SK-N-SH treated with all-trans-retinoic acid at 6 μM for 48 hours (cell line): ENCODE measurements at regions not wholly inside any gene's neighbourhood (a gene's known extent, or its start where the extent isn't known, plus 50 kb on each side); places are given as distances from the start of the nearest gene placed in this dataset.
A peak's percentile ranks its signal among the peaks of the same experiment; 100 is the strongest.

Source experiments
- ATAC-seq: fragments of 200-7000 bp; cut with Tn5 transposase; 3 replicates; pipeline ENCODE4 v1.9.1; 2020; ENCODE audit warnings: mild to moderate bottlenecking, moderate library complexity
- ARNTL ChIP-seq: fragments of 450-650 bp; formaldehyde crosslinking; IDR thresholded peaks from 2 replicates; pipeline ENCODE4 v1.5.0; 2020; ENCODE audit warnings: low read depth, mild to moderate bottlenecking, moderate library complexity, borderline replicate concordance
- BACH2 ChIP-seq: fragments of 250-450 bp; sonication (Bioruptor Pico); IDR thresholded peaks from 2 replicates; pipeline ENCODE4 v1.9.0; 2021; ENCODE audit warnings: mild to moderate bottlenecking, borderline replicate concordance
- CREB5 ChIP-seq: fragments of 250-450 bp; sonication (Bioruptor Pico); IDR thresholded peaks from 2 replicates; pipeline ENCODE4 v1.5.1; 2020; ENCODE audit warnings: low read depth, mild to moderate bottlenecking, moderate library complexity
- CSDC2 ChIP-seq: fragments of 250-450 bp; sonication (Bioruptor Pico); IDR thresholded peaks from 2 replicates; pipeline ENCODE4 v1.5.0; 2020; ENCODE audit warnings: mild to moderate bottlenecking, moderate library complexity
- ESRRG ChIP-seq: fragments of 250-450 bp; sonication (Bioruptor Pico); IDR thresholded peaks from 2 replicates; pipeline ENCODE4 v1.6.1; 2021; ENCODE audit warnings: mild to moderate bottlenecking
- GLIS3 ChIP-seq: fragments of 250-450 bp; sonication (Bioruptor Pico); IDR thresholded peaks from 2 replicates; pipeline ENCODE4 v1.5.0; 2020; ENCODE audit warnings: mild to moderate bottlenecking, moderate library complexity
- ISL1 ChIP-seq: fragments of 250-450 bp; sonication (Bioruptor Pico); IDR thresholded peaks from 2 replicates; pipeline ENCODE4 v2.1.2; 2022; ENCODE audit warnings: mild to moderate bottlenecking, moderate library complexity
- OSR1 ChIP-seq: fragments of 250-450 bp; sonication (Bioruptor Pico); IDR thresholded peaks from 2 replicates; pipeline ENCODE4 v1.8.0; 2022; ENCODE audit warnings: moderate library complexity, mild to moderate bottlenecking, inconsistent platforms
- PATZ1 ChIP-seq: fragments of 250-450 bp; sonication (Bioruptor Pico); IDR thresholded peaks from 2 replicates; pipeline ENCODE4 v1.8.0; 2020; ENCODE audit warnings: mild to moderate bottlenecking, moderate library complexity, borderline replicate concordance
- POU6F1 ChIP-seq: fragments of 250-450 bp; sonication (Bioruptor Pico); IDR thresholded peaks from 2 replicates; pipeline ENCODE4 v1.8.0; 2021; ENCODE audit warnings: low read depth, mild to moderate bottlenecking, moderate library complexity, borderline replicate concordance
- PPARA ChIP-seq: fragments of 250-450 bp; sonication (Bioruptor Pico); IDR thresholded peaks from 2 replicates; pipeline ENCODE4 v1.5.0; 2020; ENCODE audit warnings: mild to moderate bottlenecking, borderline replicate concordance
- RARB ChIP-seq: fragments of 250-450 bp; sonication (Bioruptor Pico); IDR thresholded peaks from 2 replicates; pipeline ENCODE4 v1.8.0; 2021; ENCODE audit warnings: mild to moderate bottlenecking, moderate library complexity
- SNAI2 ChIP-seq: fragments of 250-450 bp; sonication (Bioruptor Pico); IDR thresholded peaks from 2 replicates; pipeline ENCODE4 v1.5.0; 2020; ENCODE audit warnings: mild to moderate bottlenecking, moderate library complexity
- TCF4 ChIP-seq: fragments of 250-450 bp; sonication (Bioruptor Pico); IDR thresholded peaks from 2 replicates; pipeline ENCODE4 v1.8.0; 2021; ENCODE audit warnings: mild to moderate bottlenecking, moderate library complexity, borderline replicate concordance
- TOX ChIP-seq: fragments of 250-450 bp; sonication (Bioruptor Pico); IDR thresholded peaks from 2 replicates; pipeline ENCODE4 v1.8.0; 2021; ENCODE audit warnings: mild to moderate bottlenecking, moderate library complexity, borderline replicate concordance
- ZFP3 ChIP-seq: fragments of 250-450 bp; sonication (Bioruptor Pico); IDR thresholded peaks from 2 replicates; pipeline ENCODE4 v1.5.0; 2020; ENCODE audit warnings: mild to moderate bottlenecking, moderate library complexity
- ZNF565 ChIP-seq: fragments of 450-650 bp; formaldehyde crosslinking; conservative IDR thresholded peaks from 2 replicates; pipeline ENCODE4 v1.5.0; 2020; ENCODE audit warnings: low read depth, mild to moderate bottlenecking, moderate library complexity
- ZNF70 ChIP-seq: fragments of 450-650 bp; formaldehyde crosslinking; IDR thresholded peaks from 2 replicates; pipeline ENCODE4 v1.5.0; 2020; ENCODE audit warnings: mild to moderate bottlenecking, moderate library complexity
- ZNF8 ChIP-seq: fragments of 450-650 bp; formaldehyde crosslinking; IDR thresholded peaks from 2 replicates; pipeline ENCODE4 v1.5.0; 2020; ENCODE audit warnings: mild to moderate bottlenecking, moderate library complexity
- TF ChIP-seq, protein P1 (sequence below): fragments of 250-450 bp; sonication (Bioruptor Pico); IDR thresholded peaks from 2 replicates; pipeline ENCODE4 v1.5.0; 2020; ENCODE audit warnings: mild to moderate bottlenecking, moderate library complexity
- TF ChIP-seq, protein P2 (sequence below): fragments of 250-450 bp; sonication (Bioruptor Pico); IDR thresholded peaks from 2 replicates; pipeline ENCODE4 v1.5.1; 2021; ENCODE audit warnings: mild to moderate bottlenecking, moderate library complexity

- ATAC-seq = peak; percentile 22; the same call in 2 of the 3 replicates
- TF ChIP-seq ZFP3 (CRISPR knock-in tag) = no peak
- no peak for TF ChIP-seq ARNTL (CRISPR knock-in tag)
- TF ChIP-seq POU6F1 (CRISPR knock-in tag) = no peak
These were observed 54.8 kb upstream of the DLG1 start for GRCh38 chr3:197353001-197353866.

DNA sequence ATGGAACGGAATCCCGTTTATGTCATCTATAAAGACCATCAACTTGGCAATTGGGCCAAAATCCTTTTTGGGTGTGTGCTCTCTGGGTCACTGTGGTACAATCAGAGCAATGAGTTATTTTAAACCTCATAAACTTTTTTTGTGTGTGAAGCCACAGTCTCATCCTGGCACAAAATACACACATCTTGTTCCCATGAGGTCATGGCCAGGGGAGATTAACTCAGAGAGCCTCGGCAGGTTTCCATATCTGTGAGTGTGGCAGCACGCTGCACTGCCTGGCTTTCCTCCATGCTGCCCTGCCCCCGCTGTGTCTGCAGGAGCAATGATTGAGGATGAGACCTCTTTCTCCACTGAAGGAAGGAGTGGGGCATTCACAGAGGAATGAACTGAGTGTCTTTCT is 54.0 kb upstream of the DLG1 start:
- peak; percentile 24 for ATAC-seq
- TF ChIP-seq ISL1 (no peak), SNAI2 (CRISPR knock-in tag) (0 out of 2 replicates have a peak, but pooled peaks have one; percentile 28), GLIS3 (no peak), TOX (CRISPR knock-in tag) (no peak)
- TF ChIP-seq, protein P1, sequence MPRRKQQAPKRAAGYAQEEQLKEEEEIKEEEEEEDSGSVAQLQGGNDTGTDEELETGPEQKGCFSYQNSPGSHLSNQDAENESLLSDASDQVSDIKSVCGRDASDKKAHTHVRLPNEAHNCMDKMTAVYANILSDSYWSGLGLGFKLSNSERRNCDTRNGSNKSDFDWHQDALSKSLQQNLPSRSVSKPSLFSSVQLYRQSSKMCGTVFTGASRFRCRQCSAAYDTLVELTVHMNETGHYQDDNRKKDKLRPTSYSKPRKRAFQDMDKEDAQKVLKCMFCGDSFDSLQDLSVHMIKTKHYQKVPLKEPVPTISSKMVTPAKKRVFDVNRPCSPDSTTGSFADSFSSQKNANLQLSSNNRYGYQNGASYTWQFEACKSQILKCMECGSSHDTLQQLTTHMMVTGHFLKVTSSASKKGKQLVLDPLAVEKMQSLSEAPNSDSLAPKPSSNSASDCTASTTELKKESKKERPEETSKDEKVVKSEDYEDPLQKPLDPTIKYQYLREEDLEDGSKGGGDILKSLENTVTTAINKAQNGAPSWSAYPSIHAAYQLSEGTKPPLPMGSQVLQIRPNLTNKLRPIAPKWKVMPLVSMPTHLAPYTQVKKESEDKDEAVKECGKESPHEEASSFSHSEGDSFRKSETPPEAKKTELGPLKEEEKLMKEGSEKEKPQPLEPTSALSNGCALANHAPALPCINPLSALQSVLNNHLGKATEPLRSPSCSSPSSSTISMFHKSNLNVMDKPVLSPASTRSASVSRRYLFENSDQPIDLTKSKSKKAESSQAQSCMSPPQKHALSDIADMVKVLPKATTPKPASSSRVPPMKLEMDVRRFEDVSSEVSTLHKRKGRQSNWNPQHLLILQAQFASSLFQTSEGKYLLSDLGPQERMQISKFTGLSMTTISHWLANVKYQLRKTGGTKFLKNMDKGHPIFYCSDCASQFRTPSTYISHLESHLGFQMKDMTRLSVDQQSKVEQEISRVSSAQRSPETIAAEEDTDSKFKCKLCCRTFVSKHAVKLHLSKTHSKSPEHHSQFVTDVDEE (CRISPR knock-in tag) = no peak
- TF ChIP-seq, all 23 proteins: peak for 1

GRCh38 chr3:197350446-197350845 is 52.0 kb upstream of the DLG1 start:
- ATAC-seq = no peak
- TF ChIP-seq ZNF565 (CRISPR knock-in tag) (no peak), ZNF8 (CRISPR knock-in tag) (no peak), OSR1 (no peak)

DNA sequence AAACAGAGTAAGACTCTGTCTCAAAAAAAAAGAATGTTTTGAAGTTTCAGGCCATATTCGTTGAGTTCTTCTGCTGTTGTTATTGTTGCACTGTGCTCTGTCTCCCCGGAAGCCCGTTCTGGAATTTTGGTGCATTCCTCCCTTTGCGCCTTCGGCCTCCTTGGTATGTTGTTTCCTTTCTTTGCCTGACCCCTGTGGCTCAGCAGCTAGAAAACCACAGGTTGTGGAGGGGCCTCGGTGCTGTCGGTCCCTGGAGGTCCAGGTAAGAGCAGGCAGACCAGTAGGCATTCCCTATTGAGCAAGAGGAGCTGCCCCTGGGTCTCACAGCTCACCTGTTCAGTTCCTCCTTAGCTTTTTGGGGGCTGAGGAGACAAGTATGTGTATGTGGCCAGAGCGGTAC is 51.0 kb upstream of the DLG1 start:
- ATAC-seq = no peak
- no peak for TF ChIP-seq PATZ1 (CRISPR knock-in tag)
- no peak for TF ChIP-seq ARNTL (CRISPR knock-in tag)
- no peak for TF ChIP-seq CREB5 (CRISPR knock-in tag)
- no peak for TF ChIP-seq PPARA
- TF ChIP-seq ZNF565 (CRISPR knock-in tag) = no peak
- no peak for TF ChIP-seq POU6F1 (CRISPR knock-in tag)
- no peak for TF ChIP-seq SNAI2 (CRISPR knock-in tag)
- TF ChIP-seq OSR1 = no peak
- TF ChIP-seq BACH2 = no peak
- no peak for TF ChIP-seq TCF4 (CRISPR knock-in tag)
- TF ChIP-seq CSDC2 (CRISPR knock-in tag) = no peak
- TF ChIP-seq ESRRG (CRISPR knock-in tag) = no peak
- no peak for TF ChIP-seq RARB (CRISPR knock-in tag)
- TF ChIP-seq, protein P2, sequence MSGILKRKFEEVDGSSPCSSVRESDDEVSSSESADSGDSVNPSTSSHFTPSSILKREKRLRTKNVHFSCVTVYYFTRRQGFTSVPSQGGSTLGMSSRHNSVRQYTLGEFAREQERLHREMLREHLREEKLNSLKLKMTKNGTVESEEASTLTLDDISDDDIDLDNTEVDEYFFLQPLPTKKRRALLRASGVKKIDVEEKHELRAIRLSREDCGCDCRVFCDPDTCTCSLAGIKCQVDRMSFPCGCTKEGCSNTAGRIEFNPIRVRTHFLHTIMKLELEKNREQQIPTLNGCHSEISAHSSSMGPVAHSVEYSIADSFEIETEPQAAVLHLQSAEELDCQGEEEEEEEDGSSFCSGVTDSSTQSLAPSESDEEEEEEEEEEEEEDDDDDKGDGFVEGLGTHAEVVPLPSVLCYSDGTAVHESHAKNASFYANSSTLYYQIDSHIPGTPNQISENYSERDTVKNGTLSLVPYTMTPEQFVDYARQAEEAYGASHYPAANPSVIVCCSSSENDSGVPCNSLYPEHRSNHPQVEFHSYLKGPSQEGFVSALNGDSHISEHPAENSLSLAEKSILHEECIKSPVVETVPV (CRISPR knock-in tag) = no peak
- TF ChIP-seq ZNF70 (CRISPR knock-in tag) = no peak
- TF ChIP-seq TOX (CRISPR knock-in tag) = no peak
